ENCODE measurements at regions not wholly inside any gene's neighbourhood (a gene's known extent, or its start where the extent isn't known, plus 50 kb on each side); places are given as distances from the start of the nearest gene placed in this dataset.

DNA sequence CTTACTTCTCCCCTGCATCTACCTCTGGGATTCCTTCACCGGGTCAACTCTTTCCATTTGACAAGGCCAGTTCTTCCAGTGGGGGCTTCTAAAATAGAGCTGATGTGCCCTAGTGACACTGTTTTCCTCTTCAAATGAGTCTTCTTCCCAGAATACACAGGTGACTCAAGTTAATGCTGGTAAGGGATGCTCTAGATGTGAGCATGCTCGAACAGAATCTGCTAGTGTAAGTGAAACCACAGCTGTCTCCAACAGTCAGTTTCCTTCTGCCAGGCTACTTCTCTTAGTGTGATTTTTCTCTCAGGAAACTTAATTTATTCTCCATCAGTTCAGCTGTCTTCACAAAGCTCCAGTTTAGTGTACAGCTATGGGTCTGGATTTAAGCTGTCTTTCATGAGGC, 194.9 kb upstream of the C1orf87 start:
- Histone ChIP-seq H3F3A (ENCODE audit: insufficient read depth, low read length, poor library complexity, severe bottlenecking) (no peaks in the 10 kb centered on the region), H4K20me1 (ENCODE audit: insufficient read depth) (no peaks in the 10 kb centered on the region), H3K4me3 (ENCODE audit: low read length) (no peak overlapping the region), H2AFZ (ENCODE audit: low read depth, low read length) (no peak overlapping the region), H3K4me2 (ENCODE audit: low read length) (no peak overlapping the region), H3K79me2 (replicated peaks; ENCODE audit: insufficient read depth, low read length) (no peaks in the 10 kb centered on the region), H3K27ac (ENCODE audit: low read length) (no peak overlapping the region), H3K36me3 (ENCODE audit: insufficient read depth, low read length) (no peaks in the 10 kb centered on the region), H3K9me3 (ENCODE audit: low read length) (no peaks in the 10 kb centered on the region), H3K9me2 (ENCODE audit: insufficient read depth, low read length) (no peaks in the 10 kb centered on the region), H3K27me3 (ENCODE audit: insufficient read depth, low read depth, low read length) (no peaks in the 10 kb centered on the region), H3K9ac (ENCODE audit: low read length) (no peak overlapping the region)
- TF ChIP-seq CTCF (IDR thresholded peaks at IDR 0.05; ENCODE audit: poor library complexity, severe bottlenecking) = no peak
- no peak for TF ChIP-seq EP300 (conservative IDR thresholded peaks at IDR 0.05; ENCODE audit: poor library complexity, severe bottlenecking)

GRCh38 chr1:60265560-60266535, 192.3 kb upstream of the C1orf87 start:
- Histone ChIP-seq H2AFZ (ENCODE audit: low read depth, low read length) (no peak overlapping the region), H3K9me2 (ENCODE audit: insufficient read depth, low read length) (no peaks in the 10 kb centered on the region), H3K36me3 (ENCODE audit: insufficient read depth, low read length) (no peaks in the 10 kb centered on the region), H3K27me3 (ENCODE audit: insufficient read depth, low read depth, low read length) (no peaks in the 10 kb centered on the region), H3K4me2 (ENCODE audit: low read length) (no peak overlapping the region), H4K20me1 (ENCODE audit: insufficient read depth) (no peaks in the 10 kb centered on the region), H3K9me3 (ENCODE audit: low read length) (no peaks in the 10 kb centered on the region), H3K4me3 (ENCODE audit: low read length) (no peak overlapping the region), H3K27ac (ENCODE audit: low read length) (no peak overlapping the region), H3K79me2 (replicated peaks; ENCODE audit: insufficient read depth, low read length) (no peaks in the 10 kb centered on the region), H3F3A (ENCODE audit: insufficient read depth, low read length, poor library complexity, severe bottlenecking) (no peaks in the 10 kb centered on the region), H3K9ac (ENCODE audit: low read length) (no peak overlapping the region)
- TF ChIP-seq REST (IDR thresholded peaks at IDR 0.05; ENCODE audit: borderline replicate concordance) (no peak), CTCF (IDR thresholded peaks at IDR 0.05; ENCODE audit: poor library complexity, severe bottlenecking) (no peak), EP300 (conservative IDR thresholded peaks at IDR 0.05; ENCODE audit: poor library complexity, severe bottlenecking) (no peak), SMC3 (conservative IDR thresholded peaks at IDR 0.05; ENCODE audit: poor library complexity) (no peak), MXI1 (conservative IDR thresholded peaks at IDR 0.05; ENCODE audit: poor library complexity, severe bottlenecking) (no peak), EZH2 (IDR thresholded peaks at IDR 0.05; ENCODE audit: borderline replicate concordance, insufficient read depth, low read length, poor library complexity, severe bottlenecking) (no peak), POLR2AphosphoS5 (IDR thresholded peaks at IDR 0.05) (no peak), RAD21 (conservative IDR thresholded peaks at IDR 0.05) (no peak), TAF1 (IDR thresholded peaks at IDR 0.05; ENCODE audit: low read depth) (no peak)
